ENCODE measurements at regions not wholly inside any gene's neighbourhood (a gene's known extent, or its start where the extent isn't known, plus 50 kb on each side); places are given as distances from the start of the nearest gene placed in this dataset.

DNA sequence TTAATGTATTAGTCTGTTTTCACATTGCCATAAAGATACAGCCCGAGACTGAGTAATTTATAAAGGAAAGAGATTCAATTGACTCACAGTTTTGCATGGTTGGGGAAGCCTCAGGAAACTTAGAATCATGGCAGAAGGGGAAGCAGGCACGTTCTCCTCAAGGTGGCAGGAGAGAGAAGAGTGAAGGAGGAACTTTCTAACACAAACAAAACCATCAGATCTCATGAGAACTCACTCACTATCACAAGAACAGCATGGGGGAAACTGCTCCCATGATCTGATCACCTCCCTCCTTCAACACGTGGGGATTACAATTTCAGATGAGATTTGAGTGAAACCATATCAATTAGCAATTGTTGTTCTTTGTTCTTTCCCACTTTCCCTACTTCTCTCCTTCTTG lies 689.0 kb upstream of the SLITRK1 start:
- TF ChIP-seq CTCF (IDR thresholded peaks at IDR 0.05; ENCODE audit: insufficient read depth, low read length) (no peak), POLR2AphosphoS5 (IDR thresholded peaks at IDR 0.05; ENCODE audit: low read depth) (no peak), SPI1 (IDR thresholded peaks at IDR 0.05; ENCODE audit: borderline replicate concordance, low read depth) (no peak), GABPA (IDR thresholded peaks at IDR 0.05; ENCODE audit: low read depth) (no peak), REST (IDR thresholded peaks at IDR 0.05; ENCODE audit: insufficient replicate concordance, low read depth) (no peak)
